ENCODE measurements at regions not wholly inside any gene's neighbourhood (a gene's known extent, or its start where the extent isn't known, plus 50 kb on each side); places are given as distances from the start of the nearest gene placed in this dataset.

DNA sequence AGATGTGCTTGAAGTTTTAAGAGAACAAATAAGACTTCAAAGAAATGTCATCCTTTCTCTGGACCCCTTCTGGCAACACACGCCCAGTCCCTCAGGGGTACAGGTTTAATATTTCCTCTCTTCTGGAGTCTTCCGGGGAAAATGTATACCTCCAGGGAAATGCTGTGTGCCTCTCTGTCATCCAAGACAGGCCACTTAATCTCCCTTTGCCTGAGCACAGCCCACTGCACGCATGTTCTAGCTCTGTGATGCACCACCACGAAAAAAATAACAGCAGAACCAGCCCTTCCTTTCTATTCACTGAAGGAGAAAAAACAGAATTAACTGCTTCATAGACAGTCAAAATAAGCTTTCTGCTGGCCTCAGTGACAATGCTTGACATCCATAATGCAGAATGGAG is 140.1 kb downstream of the RBFOX3 start:
- H3K4me3 ChIP-seq (ENCODE audit: low read depth, poor library complexity, severe bottlenecking) = no peak overlapping the region
- TF ChIP-seq POLR2A (IDR thresholded peaks at IDR 0.05) = no peak
- TF ChIP-seq, protein P1, sequence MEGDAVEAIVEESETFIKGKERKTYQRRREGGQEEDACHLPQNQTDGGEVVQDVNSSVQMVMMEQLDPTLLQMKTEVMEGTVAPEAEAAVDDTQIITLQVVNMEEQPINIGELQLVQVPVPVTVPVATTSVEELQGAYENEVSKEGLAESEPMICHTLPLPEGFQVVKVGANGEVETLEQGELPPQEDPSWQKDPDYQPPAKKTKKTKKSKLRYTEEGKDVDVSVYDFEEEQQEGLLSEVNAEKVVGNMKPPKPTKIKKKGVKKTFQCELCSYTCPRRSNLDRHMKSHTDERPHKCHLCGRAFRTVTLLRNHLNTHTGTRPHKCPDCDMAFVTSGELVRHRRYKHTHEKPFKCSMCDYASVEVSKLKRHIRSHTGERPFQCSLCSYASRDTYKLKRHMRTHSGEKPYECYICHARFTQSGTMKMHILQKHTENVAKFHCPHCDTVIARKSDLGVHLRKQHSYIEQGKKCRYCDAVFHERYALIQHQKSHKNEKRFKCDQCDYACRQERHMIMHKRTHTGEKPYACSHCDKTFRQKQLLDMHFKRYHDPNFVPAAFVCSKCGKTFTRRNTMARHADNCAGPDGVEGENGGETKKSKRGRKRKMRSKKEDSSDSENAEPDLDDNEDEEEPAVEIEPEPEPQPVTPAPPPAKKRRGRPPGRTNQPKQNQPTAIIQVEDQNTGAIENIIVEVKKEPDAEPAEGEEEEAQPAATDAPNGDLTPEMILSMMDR (IDR thresholded peaks at IDR 0.05) = no peak
- intact Hi-C loops (cut with DNase I; ENCODE audit: low total_unique reads) = no loop called here
- DNase-seq (ENCODE audit: low spot score in 2 of 2) = no peak
- WGBS, 2 donors = 34 to 37% methylated on average over 4 of the region's 4 CpGs

DNA sequence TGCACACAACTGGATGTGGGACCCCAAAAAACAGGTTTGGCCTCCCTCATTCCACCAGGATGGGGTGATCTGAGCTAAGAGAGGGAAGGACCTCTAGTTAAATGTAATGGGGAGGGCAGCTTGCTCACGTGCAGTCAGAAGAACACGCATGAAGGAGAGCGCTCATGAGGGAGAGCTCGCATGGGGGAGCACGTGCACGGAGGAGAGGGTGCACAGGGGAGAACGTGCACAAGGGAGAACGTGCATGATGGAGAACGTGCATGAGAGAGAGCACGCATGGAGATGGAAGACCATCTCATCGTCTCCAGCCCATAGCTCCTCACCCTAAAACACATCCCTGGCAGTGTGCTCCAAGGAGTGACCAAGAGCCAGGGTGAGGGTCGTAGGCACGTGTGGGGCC is 141.2 kb downstream of the RBFOX3 start:
- intact Hi-C loops (cut with DNase I; ENCODE audit: low total_unique reads) = no loop called here
- DNase-seq (ENCODE audit: low spot score in 2 of 2) = no peak
- TF ChIP-seq, protein P1 (IDR thresholded peaks at IDR 0.05) = no peak
- 85 to 88% methylated on average over 13 of the region's 13 CpGs for WGBS, 2 donors
- no peak overlapping the region for H3K4me3 ChIP-seq (ENCODE audit: low read depth, poor library complexity, severe bottlenecking)

DNA sequence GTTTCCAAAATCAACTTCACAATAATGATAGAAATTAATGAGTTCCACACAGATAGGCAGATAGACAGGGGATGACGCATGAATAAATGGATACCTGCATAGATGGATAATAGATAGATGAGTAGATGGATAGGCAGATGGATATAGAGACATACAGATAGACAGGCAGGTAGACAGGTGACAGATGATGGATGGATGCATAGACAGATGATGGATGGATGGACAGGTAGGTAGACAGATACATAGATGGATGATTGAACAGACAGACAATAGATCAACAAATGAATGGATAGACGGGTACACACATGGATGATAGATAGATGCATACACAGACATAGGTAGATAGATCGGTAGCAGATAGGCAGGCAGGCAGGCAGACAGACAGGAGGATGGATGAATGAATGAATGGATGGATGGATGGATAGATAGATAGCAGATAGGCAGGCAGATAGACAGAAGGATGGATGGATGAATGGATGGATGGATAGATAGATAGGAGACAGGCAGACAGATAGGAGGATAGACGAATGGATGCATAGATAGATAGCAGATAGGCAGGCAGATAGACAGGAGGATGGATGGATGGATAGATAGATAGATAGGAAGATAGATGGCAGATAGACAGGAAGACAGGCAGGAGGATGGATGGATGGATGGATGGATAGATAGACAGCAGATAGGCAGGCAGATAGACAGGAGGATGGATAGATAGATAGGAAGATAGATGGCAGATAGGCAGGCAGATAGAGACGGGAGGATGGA is 142.5 kb downstream of the RBFOX3 start:
- DNase-seq (ENCODE audit: low spot score in 2 of 2) = no peak
- intact Hi-C loops (cut with DNase I; ENCODE audit: low total_unique reads) = no loop called here
- 87% methylated on average over 5 of the region's 5 CpGs for WGBS, 2 donors
- no peak overlapping the region for H3K4me3 ChIP-seq (ENCODE audit: low read depth, poor library complexity, severe bottlenecking)
- TF ChIP-seq POLR2A (IDR thresholded peaks at IDR 0.05) = no peak
- TF ChIP-seq, protein P1 (IDR thresholded peaks at IDR 0.05) = no peak

DNA sequence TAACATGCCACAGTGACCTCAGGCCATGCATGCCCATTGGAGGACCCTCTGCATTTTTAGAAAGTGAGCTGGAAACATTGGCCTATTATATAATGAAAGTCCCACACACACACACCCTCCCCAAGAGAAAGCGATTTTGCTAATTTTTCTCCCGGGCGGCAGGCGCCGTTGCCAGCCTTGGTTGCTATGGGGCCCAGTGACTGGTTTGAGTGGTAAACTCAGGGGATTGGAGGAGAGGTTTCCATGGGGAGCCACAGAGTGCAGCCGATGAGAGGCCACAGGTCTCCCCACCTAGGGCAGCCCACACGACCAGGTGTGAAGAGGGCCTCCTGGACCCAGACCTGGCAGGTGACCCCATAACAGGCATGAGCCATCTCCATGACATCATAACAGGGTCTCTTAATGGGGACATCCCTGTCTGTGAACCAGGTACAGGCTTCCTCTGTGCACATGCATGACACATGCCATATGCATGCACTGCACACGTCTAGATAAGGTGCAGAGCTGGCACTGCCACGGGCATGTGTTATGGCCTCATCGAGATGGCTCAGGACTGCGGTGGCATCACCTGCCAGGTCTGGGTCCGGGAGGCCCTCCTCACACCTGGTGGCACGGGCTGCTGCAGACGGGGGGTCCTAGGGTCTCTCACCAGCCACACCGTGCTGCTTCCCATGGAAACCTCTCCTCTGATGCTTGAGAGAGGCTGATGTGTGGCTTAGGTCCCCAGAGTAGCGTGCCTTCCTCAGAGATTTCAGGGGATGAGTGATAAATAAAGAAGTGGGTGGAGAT is 144.1 kb downstream of the RBFOX3 start:
- WGBS, 2 donors = 83 to 86% methylated on average over 15 to 16 of the region's 16 CpGs
- no peak overlapping the region for H3K4me3 ChIP-seq (ENCODE audit: low read depth, poor library complexity, severe bottlenecking)
- no peak for DNase-seq (ENCODE audit: low spot score in 2 of 2)
- intact Hi-C loops (cut with DNase I; ENCODE audit: low total_unique reads) = no loop called here
- TF ChIP-seq, protein P1 (IDR thresholded peaks at IDR 0.05) = no peak
- TF ChIP-seq POLR2A (IDR thresholded peaks at IDR 0.05) = no peak

DNA sequence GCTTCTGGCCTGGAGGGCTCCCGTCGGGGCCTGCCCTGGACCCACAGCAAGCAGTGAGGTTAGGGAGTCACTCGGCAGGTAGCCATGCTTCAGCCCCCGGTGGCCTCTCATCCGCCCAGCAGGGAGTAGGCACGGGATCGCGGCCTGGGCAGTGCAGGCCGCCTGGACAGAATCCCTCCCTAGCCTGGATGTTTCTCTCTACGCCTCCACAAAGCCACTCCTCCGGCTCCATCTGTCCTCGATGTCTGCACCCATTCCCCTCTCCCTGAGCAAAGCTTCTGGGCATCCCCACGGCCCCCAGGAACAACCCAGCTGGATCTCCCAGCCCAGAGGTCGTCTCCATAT is 145.2 kb downstream of the RBFOX3 start:
- no peak for TF ChIP-seq POLR2A (IDR thresholded peaks at IDR 0.05)
- TF ChIP-seq, protein P1 (IDR thresholded peaks at IDR 0.05) = no peak
- no peak overlapping the region for H3K4me3 ChIP-seq (ENCODE audit: low read depth, poor library complexity, severe bottlenecking)
- intact Hi-C loops (cut with DNase I; ENCODE audit: low total_unique reads) = no loop called here
- WGBS, 2 donors = 62 to 75% methylated on average over 14 of the region's 14 CpGs
- DNase-seq (ENCODE audit: low spot score in 2 of 2) = no peak
